ENCODE measurements at regions not wholly inside any gene's neighbourhood (a gene's known extent, or its start where the extent isn't known, plus 50 kb on each side); places are given as distances from the start of the nearest gene placed in this dataset.

DNA sequence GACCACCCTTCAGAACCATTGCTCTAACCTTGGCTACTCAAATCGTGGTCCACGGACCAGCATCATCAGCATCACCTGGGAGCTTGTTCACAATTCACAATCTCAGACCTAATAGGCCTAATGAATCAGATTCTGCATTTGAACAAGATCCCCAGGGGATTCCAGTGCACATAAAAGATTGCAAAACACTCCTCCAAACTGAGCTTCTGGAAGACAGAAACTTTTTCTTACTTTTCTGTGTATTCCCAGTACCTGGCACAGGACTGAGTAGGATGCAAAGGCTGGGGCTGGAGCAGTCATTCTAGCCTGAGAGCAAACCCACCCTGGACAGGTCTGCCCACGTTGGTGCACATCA is 115.1 kb upstream of the COPS8 start:
- DNase-seq = no peak
- Mint-ChIP-seq H3K27me3 (ENCODE audit: insufficient read depth) (peaks cover 37% of the 10 kb centered on the region), H3K4me1 (ENCODE audit: low read depth) (no peaks in the 10 kb centered on the region), H3K4me3 (no peak overlapping the region), H3K27ac (no peak overlapping the region), H3K9me3 (no peaks in the 10 kb centered on the region), H3K36me3 (ENCODE audit: low read depth) (no peaks in the 10 kb centered on the region)
- no peak for TF ChIP-seq CTCF (IDR thresholded peaks at IDR 0.05)

- peaks cover 34% of the 10 kb centered on the region for H3K27me3 Mint-ChIP-seq (ENCODE audit: insufficient read depth)
- no peaks in the 10 kb centered on the region for H3K9me3 Mint-ChIP-seq
- no peak overlapping the region for H3K4me3 Mint-ChIP-seq
- H3K27ac Mint-ChIP-seq = no peak overlapping the region
- no peak for DNase-seq
- no peaks in the 10 kb centered on the region for H3K4me1 Mint-ChIP-seq (ENCODE audit: low read depth)
- H3K36me3 Mint-ChIP-seq (ENCODE audit: low read depth) = no peaks in the 10 kb centered on the region
- no peak for TF ChIP-seq CTCF (IDR thresholded peaks at IDR 0.05)
These were observed 114.4 kb upstream of the COPS8 start for GRCh38 chr2:236971131-236971821.

- no peak for DNase-seq
- TF ChIP-seq CTCF (IDR thresholded peaks at IDR 0.05) = no peak
- no peaks in the 10 kb centered on the region for H3K36me3 Mint-ChIP-seq (ENCODE audit: low read depth)
- H3K4me3 Mint-ChIP-seq = no peak overlapping the region
- H3K27ac Mint-ChIP-seq = no peak overlapping the region
- H3K4me1 Mint-ChIP-seq (ENCODE audit: low read depth) = no peaks in the 10 kb centered on the region
- H3K27me3 Mint-ChIP-seq (ENCODE audit: insufficient read depth) = peaks cover 34% of the 10 kb centered on the region
- no peaks in the 10 kb centered on the region for H3K9me3 Mint-ChIP-seq
These were observed 113.7 kb upstream of the COPS8 start for GRCh38 chr2:236971919-236972381.

- TF ChIP-seq CTCF (IDR thresholded peaks at IDR 0.05) = no peak
- Mint-ChIP-seq H3K36me3 (ENCODE audit: low read depth) (no peaks in the 10 kb centered on the region), H3K27ac (no peak overlapping the region), H3K4me3 (no peak overlapping the region), H3K9me3 (no peaks in the 10 kb centered on the region), H3K4me1 (ENCODE audit: low read depth) (no peaks in the 10 kb centered on the region), H3K27me3 (ENCODE audit: insufficient read depth) (peaks cover 30% of the 10 kb centered on the region)
- peak; percentile 19 for DNase-seq
These were observed 113.0 kb upstream of the COPS8 start for GRCh38 chr2:236972491-236973342.

- Mint-ChIP-seq H3K27ac (no peak overlapping the region), H3K4me3 (no peak overlapping the region), H3K4me1 (ENCODE audit: low read depth) (no peaks in the 10 kb centered on the region), H3K9me3 (no peaks in the 10 kb centered on the region), H3K27me3 (ENCODE audit: insufficient read depth) (peaks cover 30% of the 10 kb centered on the region), H3K36me3 (ENCODE audit: low read depth) (no peaks in the 10 kb centered on the region)
- TF ChIP-seq CTCF (IDR thresholded peaks at IDR 0.05) = no peak
- no peak for DNase-seq
These were observed 112.2 kb upstream of the COPS8 start for GRCh38 chr2:236973343-236973980.

Measured in HFFc6 (cell line).